T-helper 2 cell treated with Interferon-gamma antibody and Interleukin-4, amounts not matched to agents 100 ng/mL and 5 ng/mL, for 36 hours (primary cell): ENCODE measurements at regions not wholly inside any gene's neighbourhood (a gene's known extent, or its start where the extent isn't known, plus 50 kb on each side); places are given as distances from the start of the nearest gene placed in this dataset.

ENCODE experiments used
- intact Hi-C: fragments of 100-400 bp; cut with micrococcal nuclease; formaldehyde crosslinking; loops from one replicate; pipeline ENCODE4 v1.15.1; 2023

- intact Hi-C loops = no loop called here
Measured at GRCh38 chr12:91974541-91975085, 171.0 kb downstream of the BTG1 start.

- intact Hi-C loops = no loop called here
Measured at GRCh38 chr12:91973813-91974212, 171.8 kb downstream of the BTG1 start.

GRCh38 chr12:91972896-91973295, 172.8 kb downstream of the BTG1 start:
- intact Hi-C loops = no loop called here

GRCh38 chr12:91968777-91969171, 176.9 kb downstream of the BTG1 start:
- intact Hi-C loops = no loop called here

GRCh38 chr12:91968076-91968776, 177.4 kb downstream of the BTG1 start:
- intact Hi-C loops = no loop called here

- intact Hi-C loops = no loop called here
Measured at GRCh38 chr12:91967590-91967989, 178.1 kb downstream of the BTG1 start.

GRCh38 chr12:91965781-91966180, 179.9 kb downstream of the BTG1 start:
- intact Hi-C loops = no loop called here

GRCh38 chr12:91964501-91964900, 181.1 kb downstream of the BTG1 start:
- intact Hi-C loops = no loop called here

- intact Hi-C loops = no loop called here
Measured at GRCh38 chr12:91959220-91959619, 186.4 kb downstream of the BTG1 start.

GRCh38 chr12:91958816-91959215, 186.8 kb downstream of the BTG1 start:
- intact Hi-C loops = no loop called here

- intact Hi-C loops = no loop called here
Measured at GRCh38 chr12:91954747-91955146, 190.9 kb downstream of the BTG1 start.

GRCh38 chr12:91954326-91954725, 191.3 kb downstream of the BTG1 start:
- intact Hi-C loops = no loop called here

GRCh38 chr12:91952916-91953315, 192.7 kb downstream of the BTG1 start:
- intact Hi-C loops = no loop called here

- intact Hi-C loops = no loop called here
Measured at GRCh38 chr12:91951571-91951970, 194.1 kb downstream of the BTG1 start.

GRCh38 chr12:91948504-91948903, 197.1 kb downstream of the BTG1 start:
- intact Hi-C loops = no loop called here

- intact Hi-C loops = no loop called here
Measured at GRCh38 chr12:91947459-91947858, 198.2 kb downstream of the BTG1 start.

- intact Hi-C loops = no loop called here
Measured at GRCh38 chr12:91944637-91945036, 201.0 kb downstream of the BTG1 start.

- intact Hi-C loops = no loop called here
Measured at GRCh38 chr12:91940826-91941570, 204.6 kb downstream of the BTG1 start.

- intact Hi-C loops = no loop called here
Measured at GRCh38 chr12:91940322-91940721, 205.3 kb downstream of the BTG1 start.

- intact Hi-C loops = no loop called here
Measured at GRCh38 chr12:91937706-91938105, 207.9 kb downstream of the BTG1 start.

GRCh38 chr12:91937009-91937408, 208.6 kb downstream of the BTG1 start:
- intact Hi-C loops = no loop called here

GRCh38 chr12:91935296-91935695, 210.3 kb downstream of the BTG1 start:
- intact Hi-C loops = no loop called here

- intact Hi-C loops = no loop called here
Measured at GRCh38 chr12:91931111-91931510, 214.5 kb downstream of the BTG1 start.
